ENCODE measurements at regions not wholly inside any gene's neighbourhood (a gene's known extent, or its start where the extent isn't known, plus 50 kb on each side); places are given as distances from the start of the nearest gene placed in this dataset.

DNA sequence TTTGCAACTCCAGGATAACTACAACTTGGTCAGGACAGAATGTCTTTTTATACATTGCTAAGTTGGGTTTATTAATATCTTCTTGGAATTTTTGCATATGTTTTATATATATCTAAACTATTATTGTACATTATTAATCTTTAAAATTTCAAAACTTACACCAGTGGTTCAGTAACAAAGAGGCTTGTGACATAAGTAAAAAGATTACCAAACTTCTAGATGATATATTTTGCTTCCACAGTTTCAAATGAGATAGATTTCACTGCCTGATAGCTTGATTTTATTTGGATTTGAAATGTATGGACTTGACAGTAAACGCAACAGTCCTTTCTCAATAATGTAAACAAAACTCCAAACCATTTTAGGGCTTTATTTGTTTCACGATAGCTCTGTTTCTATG is 701.2 kb upstream of the IGFBP3 start (continued):
- TF ChIP-seq, protein P1, sequence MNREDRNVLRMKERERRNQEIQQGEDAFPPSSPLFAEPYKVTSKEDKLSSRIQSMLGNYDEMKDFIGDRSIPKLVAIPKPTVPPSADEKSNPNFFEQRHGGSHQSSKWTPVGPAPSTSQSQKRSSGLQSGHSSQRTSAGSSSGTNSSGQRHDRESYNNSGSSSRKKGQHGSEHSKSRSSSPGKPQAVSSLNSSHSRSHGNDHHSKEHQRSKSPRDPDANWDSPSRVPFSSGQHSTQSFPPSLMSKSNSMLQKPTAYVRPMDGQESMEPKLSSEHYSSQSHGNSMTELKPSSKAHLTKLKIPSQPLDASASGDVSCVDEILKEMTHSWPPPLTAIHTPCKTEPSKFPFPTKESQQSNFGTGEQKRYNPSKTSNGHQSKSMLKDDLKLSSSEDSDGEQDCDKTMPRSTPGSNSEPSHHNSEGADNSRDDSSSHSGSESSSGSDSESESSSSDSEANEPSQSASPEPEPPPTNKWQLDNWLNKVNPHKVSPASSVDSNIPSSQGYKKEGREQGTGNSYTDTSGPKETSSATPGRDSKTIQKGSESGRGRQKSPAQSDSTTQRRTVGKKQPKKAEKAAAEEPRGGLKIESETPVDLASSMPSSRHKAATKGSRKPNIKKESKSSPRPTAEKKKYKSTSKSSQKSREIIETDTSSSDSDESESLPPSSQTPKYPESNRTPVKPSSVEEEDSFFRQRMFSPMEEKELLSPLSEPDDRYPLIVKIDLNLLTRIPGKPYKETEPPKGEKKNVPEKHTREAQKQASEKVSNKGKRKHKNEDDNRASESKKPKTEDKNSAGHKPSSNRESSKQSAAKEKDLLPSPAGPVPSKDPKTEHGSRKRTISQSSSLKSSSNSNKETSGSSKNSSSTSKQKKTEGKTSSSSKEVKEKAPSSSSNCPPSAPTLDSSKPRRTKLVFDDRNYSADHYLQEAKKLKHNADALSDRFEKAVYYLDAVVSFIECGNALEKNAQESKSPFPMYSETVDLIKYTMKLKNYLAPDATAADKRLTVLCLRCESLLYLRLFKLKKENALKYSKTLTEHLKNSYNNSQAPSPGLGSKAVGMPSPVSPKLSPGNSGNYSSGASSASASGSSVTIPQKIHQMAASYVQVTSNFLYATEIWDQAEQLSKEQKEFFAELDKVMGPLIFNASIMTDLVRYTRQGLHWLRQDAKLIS (CRISPR knock-in tag; IDR thresholded peaks at IDR 0.05; ENCODE audit: borderline replicate concordance): no peak

DNA sequence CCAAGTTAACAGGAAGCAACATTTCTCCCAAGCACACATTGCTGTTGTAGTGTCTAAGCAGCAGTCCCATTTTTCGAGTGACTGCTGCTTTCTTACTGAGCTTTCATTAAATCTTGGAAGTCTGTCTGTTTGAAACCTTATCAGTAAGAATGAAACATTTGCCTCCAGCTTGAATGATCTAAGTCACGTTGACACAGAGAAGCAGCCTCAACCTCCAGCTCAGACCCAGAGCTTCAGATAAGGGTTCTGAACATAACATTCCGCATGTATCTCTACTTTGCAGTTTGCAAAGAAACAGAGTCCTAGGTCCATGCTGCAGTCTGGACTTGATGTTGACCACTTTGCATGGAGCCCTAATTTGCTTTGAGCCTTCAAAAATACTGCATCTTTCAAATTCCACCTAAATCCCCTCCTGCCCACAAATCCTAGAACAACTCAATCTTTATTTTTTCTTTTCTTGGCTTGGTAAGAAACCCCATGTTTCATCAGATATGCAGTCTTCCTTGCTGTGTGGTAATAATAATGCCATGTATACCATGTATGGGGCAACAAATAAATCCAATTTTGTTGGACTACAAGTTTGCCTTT is 698.7 kb upstream of the IGFBP3 start:
- ChIA-PET CTCF (no interaction called here), POLR2A (no interaction called here)
- H3K4me1 Mint-ChIP-seq: peaks cover 8% of the 10 kb centered on the region
- DNase-seq (ENCODE audit: low spot score) (no peak), ATAC-seq (no peak)
- H3K4me3 Mint-ChIP-seq: no peak overlapping the region
- H3K9me3 Mint-ChIP-seq: no peaks in the 10 kb centered on the region
- no peaks in the 10 kb centered on the region for H3K36me3 Mint-ChIP-seq
- H3K27ac Mint-ChIP-seq: no peak overlapping the region
- no peaks in the 10 kb centered on the region for H3K27me3 Mint-ChIP-seq (ENCODE audit: low read depth)
- TF ChIP-seq, protein P2, sequence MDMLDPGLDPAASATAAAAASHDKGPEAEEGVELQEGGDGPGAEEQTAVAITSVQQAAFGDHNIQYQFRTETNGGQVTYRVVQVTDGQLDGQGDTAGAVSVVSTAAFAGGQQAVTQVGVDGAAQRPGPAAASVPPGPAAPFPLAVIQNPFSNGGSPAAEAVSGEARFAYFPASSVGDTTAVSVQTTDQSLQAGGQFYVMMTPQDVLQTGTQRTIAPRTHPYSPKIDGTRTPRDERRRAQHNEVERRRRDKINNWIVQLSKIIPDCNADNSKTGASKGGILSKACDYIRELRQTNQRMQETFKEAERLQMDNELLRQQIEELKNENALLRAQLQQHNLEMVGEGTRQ (CRISPR knock-in tag; IDR thresholded peaks at IDR 0.05): no peak
- TF ChIP-seq ESRRA (CRISPR knock-in tag; IDR thresholded peaks at IDR 0.05; ENCODE audit: borderline replicate concordance): no peak
- TF ChIP-seq CBFB (CRISPR knock-in tag; IDR thresholded peaks at IDR 0.05; ENCODE audit: low read depth): no peak
- no peak for TF ChIP-seq ZNF416 (CRISPR knock-in tag; IDR thresholded peaks at IDR 0.05)
- TF ChIP-seq, protein P3, sequence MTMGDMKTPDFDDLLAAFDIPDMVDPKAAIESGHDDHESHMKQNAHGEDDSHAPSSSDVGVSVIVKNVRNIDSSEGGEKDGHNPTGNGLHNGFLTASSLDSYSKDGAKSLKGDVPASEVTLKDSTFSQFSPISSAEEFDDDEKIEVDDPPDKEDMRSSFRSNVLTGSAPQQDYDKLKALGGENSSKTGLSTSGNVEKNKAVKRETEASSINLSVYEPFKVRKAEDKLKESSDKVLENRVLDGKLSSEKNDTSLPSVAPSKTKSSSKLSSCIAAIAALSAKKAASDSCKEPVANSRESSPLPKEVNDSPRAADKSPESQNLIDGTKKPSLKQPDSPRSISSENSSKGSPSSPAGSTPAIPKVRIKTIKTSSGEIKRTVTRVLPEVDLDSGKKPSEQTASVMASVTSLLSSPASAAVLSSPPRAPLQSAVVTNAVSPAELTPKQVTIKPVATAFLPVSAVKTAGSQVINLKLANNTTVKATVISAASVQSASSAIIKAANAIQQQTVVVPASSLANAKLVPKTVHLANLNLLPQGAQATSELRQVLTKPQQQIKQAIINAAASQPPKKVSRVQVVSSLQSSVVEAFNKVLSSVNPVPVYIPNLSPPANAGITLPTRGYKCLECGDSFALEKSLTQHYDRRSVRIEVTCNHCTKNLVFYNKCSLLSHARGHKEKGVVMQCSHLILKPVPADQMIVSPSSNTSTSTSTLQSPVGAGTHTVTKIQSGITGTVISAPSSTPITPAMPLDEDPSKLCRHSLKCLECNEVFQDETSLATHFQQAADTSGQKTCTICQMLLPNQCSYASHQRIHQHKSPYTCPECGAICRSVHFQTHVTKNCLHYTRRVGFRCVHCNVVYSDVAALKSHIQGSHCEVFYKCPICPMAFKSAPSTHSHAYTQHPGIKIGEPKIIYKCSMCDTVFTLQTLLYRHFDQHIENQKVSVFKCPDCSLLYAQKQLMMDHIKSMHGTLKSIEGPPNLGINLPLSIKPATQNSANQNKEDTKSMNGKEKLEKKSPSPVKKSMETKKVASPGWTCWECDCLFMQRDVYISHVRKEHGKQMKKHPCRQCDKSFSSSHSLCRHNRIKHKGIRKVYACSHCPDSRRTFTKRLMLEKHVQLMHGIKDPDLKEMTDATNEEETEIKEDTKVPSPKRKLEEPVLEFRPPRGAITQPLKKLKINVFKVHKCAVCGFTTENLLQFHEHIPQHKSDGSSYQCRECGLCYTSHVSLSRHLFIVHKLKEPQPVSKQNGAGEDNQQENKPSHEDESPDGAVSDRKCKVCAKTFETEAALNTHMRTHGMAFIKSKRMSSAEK (CRISPR knock-in tag; IDR thresholded peaks at IDR 0.05; ENCODE audit: borderline replicate concordance): no peak
- TF ChIP-seq ELF4 (CRISPR knock-in tag; IDR thresholded peaks at IDR 0.05; ENCODE audit: low read depth): no peak
- no peak for TF ChIP-seq HMGA2 (CRISPR knock-in tag; IDR thresholded peaks at IDR 0.05)
- TF ChIP-seq SMAD3 (CRISPR knock-in tag; IDR thresholded peaks at IDR 0.05; ENCODE audit: borderline replicate concordance): no peak
- no peak for TF ChIP-seq RELA (CRISPR knock-in tag; IDR thresholded peaks at IDR 0.05; ENCODE audit: borderline replicate concordance)
- no peak for TF ChIP-seq TP53 (CRISPR knock-in tag; IDR thresholded peaks at IDR 0.05)
- no peak for TF ChIP-seq KAT7 (CRISPR knock-in tag; IDR thresholded peaks at IDR 0.05; ENCODE audit: borderline replicate concordance)

DNA sequence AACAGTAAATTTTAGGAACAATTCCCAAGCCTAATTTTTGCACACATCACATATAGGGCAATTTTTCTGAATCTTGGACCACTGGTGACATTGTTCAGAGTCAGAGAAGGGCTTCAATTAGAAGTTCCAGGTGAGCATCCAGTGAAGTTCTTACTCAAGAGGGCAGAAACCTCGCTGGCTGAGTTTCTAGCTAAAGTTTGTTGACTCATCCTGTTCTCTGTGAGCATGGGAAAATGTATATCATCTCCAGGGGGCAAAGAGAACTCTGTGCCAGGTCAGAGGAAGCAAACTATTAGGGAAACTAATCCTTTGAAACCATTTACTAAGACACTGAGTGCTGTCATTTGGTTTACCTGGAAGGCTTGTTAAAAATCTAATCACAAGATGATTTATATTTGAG is 695.6 kb upstream of the IGFBP3 start:
- CTCF ChIA-PET: no interaction called here
- H3K4me1 Mint-ChIP-seq: no peaks in the 10 kb centered on the region
- TF ChIP-seq, protein P3 (CRISPR knock-in tag; IDR thresholded peaks at IDR 0.05; ENCODE audit: borderline replicate concordance): no peak
- TF ChIP-seq, protein P4, sequence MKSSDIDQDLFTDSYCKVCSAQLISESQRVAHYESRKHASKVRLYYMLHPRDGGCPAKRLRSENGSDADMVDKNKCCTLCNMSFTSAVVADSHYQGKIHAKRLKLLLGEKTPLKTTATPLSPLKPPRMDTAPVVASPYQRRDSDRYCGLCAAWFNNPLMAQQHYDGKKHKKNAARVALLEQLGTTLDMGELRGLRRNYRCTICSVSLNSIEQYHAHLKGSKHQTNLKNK (CRISPR knock-in tag; IDR thresholded peaks at IDR 0.05): no peak
- TF ChIP-seq FOXJ3 (CRISPR knock-in tag; IDR thresholded peaks at IDR 0.05; ENCODE audit: borderline replicate concordance): no peak
- TF ChIP-seq RELA (CRISPR knock-in tag; IDR thresholded peaks at IDR 0.05; ENCODE audit: borderline replicate concordance): no peak
- no peak for TF ChIP-seq GTF2I (CRISPR knock-in tag; conservative IDR thresholded peaks at IDR 0.05)
- TF ChIP-seq JAZF1 (CRISPR knock-in tag; IDR thresholded peaks at IDR 0.05): no peak
- TF ChIP-seq GRHL2 (CRISPR knock-in tag; IDR thresholded peaks at IDR 0.05; ENCODE audit: insufficient replicate concordance, severe bottlenecking): no peak
- no peak for TF ChIP-seq RORB (CRISPR knock-in tag; IDR thresholded peaks at IDR 0.05)
- TF ChIP-seq, protein P5, sequence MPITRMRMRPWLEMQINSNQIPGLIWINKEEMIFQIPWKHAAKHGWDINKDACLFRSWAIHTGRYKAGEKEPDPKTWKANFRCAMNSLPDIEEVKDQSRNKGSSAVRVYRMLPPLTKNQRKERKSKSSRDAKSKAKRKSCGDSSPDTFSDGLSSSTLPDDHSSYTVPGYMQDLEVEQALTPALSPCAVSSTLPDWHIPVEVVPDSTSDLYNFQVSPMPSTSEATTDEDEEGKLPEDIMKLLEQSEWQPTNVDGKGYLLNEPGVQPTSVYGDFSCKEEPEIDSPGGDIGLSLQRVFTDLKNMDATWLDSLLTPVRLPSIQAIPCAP (CRISPR knock-in tag; IDR thresholded peaks at IDR 0.05): no peak

More for the DNA sequence above, 695.6 kb upstream of the IGFBP3 start:
- ATAC-seq (no peak), DNase-seq (ENCODE audit: low spot score) (no peak)
- Mint-ChIP-seq H3K36me3 (no peaks in the 10 kb centered on the region), H3K27ac (no peak overlapping the region), H3K4me3 (no peak overlapping the region), H3K27me3 (ENCODE audit: low read depth) (no peaks in the 10 kb centered on the region), H3K9me3 (peaks cover 4% of the 10 kb centered on the region; the same call in 1 of the 2 replicates)
- POLR2A ChIA-PET: no interaction called here
